ENCODE measurements at regions not wholly inside any gene's neighbourhood (a gene's known extent, or its start where the extent isn't known, plus 50 kb on each side); places are given as distances from the start of the nearest gene placed in this dataset.

GRCh38 chr18:76673281-76674185 is 148.8 kb upstream of the ZNF236 start:
- TF ChIP-seq EZH2 (IDR thresholded peaks at IDR 0.05; ENCODE audit: insufficient read depth, poor library complexity, severe bottlenecking) (no peak), EZH2phosphoT487 (IDR thresholded peaks at IDR 0.05; ENCODE audit: insufficient read depth, low read depth) (no peak)
